SKM-1 (cell line): ENCODE measurements at regions not wholly inside any gene's neighbourhood (a gene's known extent, or its start where the extent isn't known, plus 50 kb on each side); places are given as distances from the start of the nearest gene placed in this dataset.

ENCODE experiments used
- DNase-seq: peaks from one replicate; lab custom pipeline; 2025; ENCODE audit not compliant: unreplicated experiment; lab: John Stamatoyannopoulos, UW

DNA sequence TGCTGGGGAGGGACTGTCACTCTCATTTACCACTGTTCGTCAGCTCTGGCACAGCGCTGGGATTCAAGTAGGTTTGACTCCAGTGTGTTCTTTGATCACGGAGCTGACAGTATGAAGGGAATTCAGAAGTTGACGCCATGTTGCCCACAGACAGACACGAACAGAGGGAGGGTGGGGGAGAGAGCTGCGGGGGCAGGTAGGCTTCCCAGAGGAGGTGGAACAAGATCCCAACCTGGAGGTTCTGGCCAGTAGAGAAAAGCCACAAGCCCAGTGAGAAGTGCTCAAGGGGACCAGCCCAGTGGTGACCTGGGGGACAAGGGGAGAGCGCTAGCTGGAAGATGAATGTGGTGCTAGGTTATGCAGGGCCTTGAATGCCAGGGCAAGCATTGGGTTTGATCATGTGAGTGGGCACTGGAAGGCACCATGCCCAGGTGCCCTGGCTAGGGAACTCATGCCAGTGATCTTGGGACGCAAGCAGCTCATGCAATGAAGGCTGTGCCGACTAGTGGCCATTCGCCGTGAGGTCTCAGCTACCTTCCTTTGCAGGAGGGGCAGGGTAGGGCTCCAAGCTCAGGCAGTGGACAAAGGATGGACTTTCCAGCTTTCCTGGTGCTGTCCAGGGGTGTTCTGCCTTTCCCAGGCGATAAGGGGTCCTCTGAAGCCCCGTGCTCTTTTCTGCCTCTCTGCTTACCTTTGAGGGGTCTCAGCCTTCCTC lies 50.4 kb upstream of the APCDD1L start:
- DNase-seq: no peak
